Mesenchymal stem cell (in vitro differentiated cells and primary cell): ENCODE measurements at regions not wholly inside any gene's neighbourhood (a gene's known extent, or its start where the extent isn't known, plus 50 kb on each side); places are given as distances from the start of the nearest gene placed in this dataset.

Experiments
- DNase-seq: peaks from one replicate; pipeline ENCODE4 v3.0.0-alpha.2; 2013
- H2AFZ ChIP-seq: one replicate; pipeline ENCODE4 v1.6.1; 2013; ENCODE audit warnings: low read depth, mild to moderate bottlenecking, control low read depth, inconsistent platforms, low read length, moderate library complexity
- H2AK5ac ChIP-seq: 2 replicates; pipeline ENCODE4 v1.6.1; 2013; ENCODE audit warnings: low read length, moderate library complexity, mild to moderate bottlenecking, inconsistent platforms; ENCODE audit not compliant: severe bottlenecking
- H2BK120ac ChIP-seq: one replicate; pipeline ENCODE4 v1.6.1; 2013; ENCODE audit warnings: low read depth, mild to moderate bottlenecking, inconsistent platforms, low read length, moderate library complexity
- H2BK12ac ChIP-seq, 2 experiments: one replicate each; pipeline ENCODE4 v1.6.1; 2013; ENCODE audit warnings: inconsistent platforms in 2 of 2, low read length in 2 of 2, mild to moderate bottlenecking in 2 of 2, moderate library complexity in 2 of 2, control low read depth in 1 of 2
- H2BK15ac ChIP-seq: one replicate; pipeline ENCODE4 v1.6.1; 2013; ENCODE audit warnings: mild to moderate bottlenecking, low read depth, inconsistent platforms; ENCODE audit not compliant: poor library complexity, severe bottlenecking
- H2BK5ac ChIP-seq: 2 replicates; pipeline ENCODE4 v1.6.1; 2013; ENCODE audit warnings: low read depth, mild to moderate bottlenecking, low read length, control low read depth, inconsistent platforms; ENCODE audit not compliant: poor library complexity, severe bottlenecking
- H3K14ac ChIP-seq, 2 experiments: one replicate each; pipeline ENCODE4 v1.6.1; 2013; ENCODE audit warnings: inconsistent platforms in 2 of 2, low read length in 2 of 2, control low read depth in 1 of 2, mild to moderate bottlenecking in 1 of 2, moderate library complexity in 1 of 2
- H3K18ac ChIP-seq, 2 experiments: one replicate each; pipeline ENCODE4 v1.6.1; 2013; ENCODE audit warnings: inconsistent platforms in 2 of 2, low read length in 2 of 2, control low read depth in 1 of 2, low read depth in 1 of 2, mild to moderate bottlenecking in 1 of 2
- H3K23ac ChIP-seq, 2 experiments: one replicate each; pipeline ENCODE4 v1.6.1; 2013; ENCODE audit warnings: inconsistent platforms in 2 of 2, low read length in 2 of 2, mild to moderate bottlenecking in 2 of 2, moderate library complexity in 2 of 2, control low read depth in 1 of 2
- H3K27ac ChIP-seq: 2 replicates; pipeline ENCODE4 v1.5.1; 2013; ENCODE audit warnings: mild to moderate bottlenecking, moderate library complexity, low read length, control low read depth, inconsistent platforms; ENCODE audit not compliant: poor library complexity, severe bottlenecking
- H3K27me3 ChIP-seq, 2 experiments: 2 replicates each; pipeline versions ENCODE4 v1.6.1 to v1.7.0; 2013; ENCODE audit warnings: low read length in 2 of 2, mild to moderate bottlenecking in 2 of 2, moderate library complexity in 2 of 2, control low read depth in 1 of 2, inconsistent platforms in 1 of 2; ENCODE audit not compliant: control insufficient read depth in 1 of 2, insufficient read depth in 1 of 2
- H3K36me3 ChIP-seq, 2 experiments: 2 replicates each; pipeline versions ENCODE4 v1.6.1 to v1.7.0; 2013; ENCODE audit warnings: low read length in 2 of 2, control low read depth in 1 of 2, inconsistent platforms in 1 of 2, low read depth in 1 of 2, mild to moderate bottlenecking in 1 of 2; ENCODE audit not compliant: insufficient read depth in 2 of 2, control insufficient read depth in 1 of 2
- H3K4ac ChIP-seq, 2 experiments: one replicate each; pipeline ENCODE4 v1.6.1; 2013; ENCODE audit warnings: inconsistent platforms in 2 of 2, low read length in 2 of 2, mild to moderate bottlenecking in 2 of 2, moderate library complexity in 2 of 2, control low read depth in 1 of 2, low read depth in 1 of 2
- H3K4me1 ChIP-seq: 2 replicates; pipeline ENCODE4 v1.6.1; 2013; ENCODE audit warnings: low read depth, low read length, control low read depth; ENCODE audit not compliant: control insufficient read depth, insufficient read depth
- H3K4me2 ChIP-seq: 2 replicates; pipeline ENCODE4 v1.6.1; 2013; ENCODE audit warnings: low read length, mild to moderate bottlenecking, inconsistent platforms; ENCODE audit not compliant: poor library complexity, severe bottlenecking
- H3K4me3 ChIP-seq, 2 experiments: 2 replicates each; pipeline versions ENCODE4 v1.5.1 to v1.7.0; 2013; ENCODE audit warnings: low read length in 2 of 2, mild to moderate bottlenecking in 2 of 2, control low read depth in 1 of 2, low read depth in 1 of 2; ENCODE audit not compliant: insufficient read depth in 1 of 2
- H3K79me1 ChIP-seq: replicated peaks from 2 replicates; pipeline ENCODE4 v1.6.1; 2013; ENCODE audit warnings: mild to moderate bottlenecking, control low read depth, low read length, inconsistent platforms; ENCODE audit not compliant: poor library complexity, severe bottlenecking
- H3K9ac ChIP-seq: 2 replicates; pipeline ENCODE4 v1.7.0; 2013; ENCODE audit warnings: mild to moderate bottlenecking, low read length, moderate library complexity
- H3K9me3 ChIP-seq: 2 replicates; pipeline ENCODE4 v1.7.0; 2013; ENCODE audit warnings: mild to moderate bottlenecking, low read length; ENCODE audit not compliant: control insufficient read depth
- H4K8ac ChIP-seq: one replicate; pipeline ENCODE4 v1.6.1; 2013; ENCODE audit warnings: inconsistent platforms, mild to moderate bottlenecking, low read length, moderate library complexity
- H4K91ac ChIP-seq: one replicate; pipeline ENCODE4 v1.6.1; 2013; ENCODE audit warnings: mild to moderate bottlenecking, low read length, inconsistent platforms
- WGBS: methylation state at CpG from one replicate; pipeline ENCODE4 v1.1.7; 2013; ENCODE audit warnings: mixed read lengths; 5-methylcytosine and 5-hydroxymethylcytosine counted together

DNA sequence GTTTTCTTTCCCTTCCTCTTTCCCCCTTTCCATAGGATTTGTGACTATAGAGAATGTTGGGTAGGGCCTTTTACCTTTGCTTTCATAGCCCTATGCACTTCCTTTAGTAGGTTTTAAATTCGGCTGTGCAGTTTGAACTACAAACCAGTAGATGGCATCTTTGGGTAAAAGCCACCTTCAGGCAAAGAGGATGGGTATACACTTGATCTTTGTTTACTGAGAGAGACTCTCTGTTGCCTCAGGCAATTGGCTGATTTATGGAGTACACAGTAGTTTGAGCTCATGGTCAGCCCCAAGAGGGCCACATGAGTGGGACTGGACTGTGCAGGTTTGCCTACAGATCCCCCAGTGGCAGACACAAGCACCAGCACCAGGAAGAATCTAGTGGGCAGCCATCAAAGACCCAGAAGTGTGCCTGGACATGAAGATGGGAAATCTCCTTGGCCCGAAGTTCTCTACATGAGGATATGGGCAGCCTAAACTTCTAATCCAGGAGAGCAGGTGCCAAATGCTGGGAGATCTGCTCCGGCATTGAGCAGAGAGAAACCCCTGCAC is 1304.3 kb upstream of the DDX18 start:
- DNase-seq = peak; percentile 31
- no peak overlapping the region for H2BK120ac ChIP-seq
- no peaks in the 10 kb centered on the region for H3K79me1 ChIP-seq
- 60% methylated on average over 2 of the region's 3 CpGs for WGBS
- no peak overlapping the region for H2AK5ac ChIP-seq
- no peak overlapping the region for H3K4ac ChIP-seq
- no peak overlapping the region for H3K9ac ChIP-seq
- no peak overlapping the region for H3K4me3 ChIP-seq
- no peak overlapping the region for H3K23ac ChIP-seq
- no peak overlapping the region for H4K91ac ChIP-seq
- no peak overlapping the region for H4K8ac ChIP-seq
- H3K27me3 ChIP-seq = no peaks in the 10 kb centered on the region
- H2BK5ac ChIP-seq = no peak overlapping the region
- H2BK15ac ChIP-seq = no peak overlapping the region
- H2AFZ ChIP-seq = no peak overlapping the region
- H2BK12ac ChIP-seq = no peak overlapping the region
- H3K18ac ChIP-seq = no peak overlapping the region
- H3K14ac ChIP-seq = no peak overlapping the region
- H3K27ac ChIP-seq = no peak overlapping the region
- H3K9me3 ChIP-seq = peaks cover 12% of the 10 kb centered on the region
- no peaks in the 10 kb centered on the region for H3K36me3 ChIP-seq
- H3K4me2 ChIP-seq = no peak overlapping the region
- H3K4me1 ChIP-seq = no peaks in the 10 kb centered on the region

GRCh38 chr2:116511426-116511825 is 1303.1 kb upstream of the DDX18 start:
- Histone ChIP-seq H2BK5ac (no peak overlapping the region), H3K27ac (no peak overlapping the region), H3K36me3 (no peaks in the 10 kb centered on the region), H3K4ac (no peak overlapping the region), H4K91ac (no peak overlapping the region), H2BK12ac (no peak overlapping the region), H3K23ac (no peak overlapping the region), H2BK120ac (no peak overlapping the region), H4K8ac (no peak overlapping the region), H3K18ac (no peak overlapping the region), H2BK15ac (no peak overlapping the region), H3K14ac (no peak overlapping the region), H3K27me3 (no peaks in the 10 kb centered on the region), H2AK5ac (no peak overlapping the region), H3K4me3 (no peak overlapping the region), H3K4me1 (no peaks in the 10 kb centered on the region), H2AFZ (no peak overlapping the region), H3K9me3 (peaks cover 12% of the 10 kb centered on the region), H3K4me2 (no peak overlapping the region), H3K9ac (no peak overlapping the region), H3K79me1 (no peaks in the 10 kb centered on the region)
- no peak for DNase-seq
- WGBS = 71% methylated on average over 6 of the region's 6 CpGs

DNA sequence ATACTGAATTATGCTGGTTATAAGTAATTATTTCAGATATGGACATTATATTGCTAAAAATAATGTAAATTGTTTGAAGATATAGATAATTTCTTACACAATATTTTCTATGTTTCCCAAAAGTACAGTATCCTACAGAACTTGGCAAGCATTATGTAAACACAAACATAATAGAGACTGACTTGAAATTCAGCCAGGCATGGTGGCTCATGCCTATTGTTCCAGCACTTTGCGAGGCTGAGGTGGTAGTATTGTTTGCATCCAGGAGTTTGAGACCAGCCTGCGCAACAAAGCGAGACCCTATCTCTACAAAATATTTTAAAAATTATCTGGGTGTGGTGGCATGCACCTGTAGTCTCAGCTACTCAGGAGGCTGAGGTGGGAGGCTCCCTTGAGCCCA is 1300.5 kb upstream of the DDX18 start:
- no peak overlapping the region for H2BK12ac ChIP-seq
- no peak overlapping the region for H3K4ac ChIP-seq
- H4K91ac ChIP-seq = no peak overlapping the region
- no peaks in the 10 kb centered on the region for H3K4me1 ChIP-seq
- no peak overlapping the region for H3K14ac ChIP-seq
- no peak overlapping the region for H2BK120ac ChIP-seq
- no peak overlapping the region for H2BK5ac ChIP-seq
- no peak overlapping the region for H2AFZ ChIP-seq
- H3K9ac ChIP-seq = no peak overlapping the region
- H3K23ac ChIP-seq = no peak overlapping the region
- H3K27me3 ChIP-seq = no peaks in the 10 kb centered on the region
- no peaks in the 10 kb centered on the region for H3K79me1 ChIP-seq
- H3K36me3 ChIP-seq = no peaks in the 10 kb centered on the region
- no peak overlapping the region for H3K4me2 ChIP-seq
- no peak overlapping the region for H3K4me3 ChIP-seq
- H2AK5ac ChIP-seq = no peak overlapping the region
- 100% methylated on average over 1 of the region's 3 CpGs for WGBS
- no peak overlapping the region for H3K18ac ChIP-seq
- H3K9me3 ChIP-seq = peaks cover 15% of the 10 kb centered on the region
- DNase-seq = no peak
- no peak overlapping the region for H2BK15ac ChIP-seq
- H4K8ac ChIP-seq = no peak overlapping the region
- no peak overlapping the region for H3K27ac ChIP-seq

DNA sequence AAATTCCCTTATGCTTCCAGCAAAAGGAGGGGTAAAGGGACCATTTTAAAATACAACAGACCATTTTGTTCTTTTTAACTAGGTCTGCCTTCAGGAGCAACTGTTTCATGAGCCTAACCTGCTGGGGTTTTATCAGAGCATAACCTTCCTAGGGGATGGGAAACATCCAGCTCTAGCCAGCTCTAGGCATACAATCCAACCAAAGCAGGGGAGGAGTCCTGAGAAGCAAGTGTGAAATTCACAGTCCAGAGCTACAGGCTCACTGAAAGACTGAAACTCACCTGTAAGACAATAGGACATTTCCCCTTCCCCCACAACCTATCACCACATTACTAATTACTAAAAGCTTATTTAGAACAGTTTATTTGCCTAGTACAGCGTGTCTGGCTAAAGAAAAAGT is 1296.6 kb upstream of the DDX18 start:
- Histone ChIP-seq H4K8ac (no peak overlapping the region), H2AFZ (no peak overlapping the region), H2BK120ac (no peak overlapping the region), H3K9me3 (peaks cover 14% of the 10 kb centered on the region), H2BK12ac (no peak overlapping the region), H3K4me3 (no peak overlapping the region), H3K14ac (no peak overlapping the region), H3K18ac (no peak overlapping the region), H3K27me3 (no peaks in the 10 kb centered on the region), H3K4ac (no peak overlapping the region), H2BK15ac (no peak overlapping the region), H3K9ac (no peak overlapping the region), H3K36me3 (no peaks in the 10 kb centered on the region), H3K4me2 (no peak overlapping the region), H3K79me1 (no peaks in the 10 kb centered on the region), H3K4me1 (no peaks in the 10 kb centered on the region), H3K27ac (no peak overlapping the region), H4K91ac (no peak overlapping the region), H3K23ac (no peak overlapping the region), H2AK5ac (no peak overlapping the region), H2BK5ac (no peak overlapping the region)
- WGBS = 80% methylated on average over 1 of the region's 1 CpG
- no peak for DNase-seq
